H1 (cell line): ENCODE measurements at regions not wholly inside any gene's neighbourhood (a gene's known extent, or its start where the extent isn't known, plus 50 kb on each side); places are given as distances from the start of the nearest gene placed in this dataset.
A peak's percentile ranks its signal among the peaks of the same experiment; 100 is the strongest.

Experiments used
- CTCF ChIA-PET: fragments of 300-600 bp; sonication (Branson Sonifier 250); formaldehyde crosslinking; loops from one replicate; lab custom pipeline; 2021; ENCODE audit not compliant: partially characterized antibody; lab: Charles Lee
- POLR2A ChIA-PET: fragments of 300-600 bp; sonication (Branson Sonifier 250); formaldehyde crosslinking; loops from one replicate; lab custom pipeline; 2021; ENCODE audit warnings: inconsistent platforms; ENCODE audit not compliant: partially characterized antibody; lab: Charles Lee
- DNase-seq, 2 experiments: peaks; one replicate each; pipeline versions ENCODE4 v3.0.0 to v3.0.0-alpha.2; 2010 to 2022; ENCODE audit warnings: low spot score in 2 of 2, low read depth in 1 of 2, mixed read lengths in 1 of 2
- FAIRE-seq: peaks from 2 replicates; lab custom pipeline; 2011; peaks lifted over from hg19 to GRCh38; lab: Jason Lieb, UNC
- H2AFZ ChIP-seq: 2 replicates; pipeline ENCODE4 v1.8.1; 2012; ENCODE audit warnings: low read length, inconsistent platforms
- H2AK5ac ChIP-seq: 2 replicates; pipeline ENCODE4 v1.6.1; 2013; ENCODE audit warnings: low read depth, low read length
- H2BK120ac ChIP-seq: replicated peaks from 2 replicates; pipeline ENCODE3; 2013; ENCODE audit warnings: low read depth, low read length, inconsistent platforms
- H2BK12ac ChIP-seq: 2 replicates; pipeline ENCODE4 v1.6.1; 2013; ENCODE audit warnings: low read depth, low read length
- H2BK15ac ChIP-seq: 2 replicates; pipeline ENCODE4 v1.6.1; 2013; ENCODE audit warnings: low read length
- H2BK20ac ChIP-seq: 2 replicates; pipeline ENCODE4 v1.6.1; 2013; ENCODE audit warnings: low read length
- H2BK5ac ChIP-seq: 2 replicates; pipeline ENCODE4 v1.6.1; 2013; ENCODE audit warnings: low read depth, low read length
- H3K14ac ChIP-seq: 2 replicates; pipeline ENCODE4 v1.6.1; 2013; ENCODE audit warnings: inconsistent platforms; ENCODE audit not compliant: insufficient read length
- H3K18ac ChIP-seq: 2 replicates; pipeline ENCODE4 v1.6.1; 2013; ENCODE audit warnings: low read length; ENCODE audit errors: extremely low read depth
- H3K23ac ChIP-seq: 2 replicates; pipeline ENCODE4 v1.6.1; 2013; ENCODE audit warnings: inconsistent platforms; ENCODE audit not compliant: insufficient read length
- H3K23me2 ChIP-seq: 2 replicates; pipeline ENCODE4 v1.6.1; 2013; ENCODE audit warnings: low read depth, low read length
- H3K27ac ChIP-seq: 2 replicates; pipeline ENCODE4 v1.6.1; 2011; ENCODE audit warnings: low read depth, low read length, inconsistent platforms
- H3K27me3 ChIP-seq, 4 experiments: replicated peaks in 1 of 4; 1 replicate in 1 of 4; 2 replicates in 3 of 4; pipeline versions ENCODE4 v1.6.1 to v1.8.1; 2011 to 2013; ENCODE audit warnings: low read length in 3 of 4, mild to moderate bottlenecking in 3 of 4, inconsistent platforms in 2 of 4, mixed read lengths in 2 of 4, moderate library complexity in 1 of 4; ENCODE audit not compliant: control insufficient read depth in 3 of 4, insufficient read depth in 3 of 4; ENCODE audit errors: extremely low read depth in 1 of 4
- H3K36me3 ChIP-seq, 4 experiments: 2 replicates each; pipeline versions ENCODE4 v1.6.1 to v1.8.1; 2011 to 2013; ENCODE audit warnings: mild to moderate bottlenecking in 4 of 4, low read length in 3 of 4, moderate library complexity in 2 of 4, control low read depth in 1 of 4, inconsistent platforms in 1 of 4; ENCODE audit not compliant: insufficient read depth in 4 of 4, control insufficient read depth in 2 of 4
- H3K4ac ChIP-seq: replicated peaks from 2 replicates; pipeline ENCODE3; 2013; ENCODE audit warnings: low read length, low read depth, mixed read lengths, inconsistent platforms; ENCODE audit not compliant: insufficient read length
- H3K4me1 ChIP-seq, 4 experiments: replicated peaks in 1 of 4; 1 replicate in 1 of 4; 2 replicates in 3 of 4; pipeline versions ENCODE4 v1.6.1 to v1.8.1; 2011 to 2013; ENCODE audit warnings: low read length in 3 of 4, inconsistent platforms in 2 of 4, mixed read lengths in 1 of 4; ENCODE audit not compliant: insufficient read depth in 4 of 4, control insufficient read depth in 3 of 4
- H3K4me2 ChIP-seq, 2 experiments: 2 replicates each; pipeline versions ENCODE4 v1.6.1 to v1.8.1; 2011 to 2013; ENCODE audit warnings: low read depth in 2 of 2, low read length in 2 of 2, control low read depth in 1 of 2, inconsistent platforms in 1 of 2, mild to moderate bottlenecking in 1 of 2; ENCODE audit not compliant: insufficient read depth in 1 of 2
- H3K4me3 ChIP-seq, 4 experiments: fragments of 200-600, 300-600 bp in 1 of 4; sonication (generic), shearing (Covaris generic), sonication (Bioruptor Twin) in 1 of 4; 2 replicates each; pipeline versions ENCODE4 v1.5.1 to v1.8.1; 2011 to 2016; ENCODE audit warnings: low read length in 4 of 4, low read depth in 3 of 4, control low read depth in 2 of 4, inconsistent platforms in 2 of 4, mild to moderate bottlenecking in 2 of 4, mixed read lengths in 1 of 4, moderate library complexity in 1 of 4; ENCODE audit not compliant: insufficient read depth in 2 of 4; ENCODE audit errors: extremely low read depth in 1 of 4
- H3K56ac ChIP-seq: replicated peaks from 2 replicates; pipeline ENCODE3; 2013; ENCODE audit warnings: low read depth, mild to moderate bottlenecking, mixed read lengths, low read length, inconsistent platforms; ENCODE audit not compliant: insufficient read length
- H3K79me1 ChIP-seq: 2 replicates; pipeline ENCODE4 v1.6.1; 2013; ENCODE audit warnings: low read depth, low read length, control low read depth
- H3K79me2 ChIP-seq, 2 experiments: 2 replicates each; pipeline versions ENCODE4 v1.6.1 to v1.8.1; 2012 to 2013; ENCODE audit warnings: low read length in 2 of 2, mild to moderate bottlenecking in 2 of 2, inconsistent platforms in 1 of 2; ENCODE audit not compliant: insufficient read depth in 2 of 2, control insufficient read depth in 1 of 2
- H3K9ac ChIP-seq, 4 experiments: replicated peaks in 1 of 4; 1 replicate in 1 of 4; 2 replicates in 3 of 4; pipeline versions ENCODE4 v1.6.1 to v1.8.1; 2011 to 2013; ENCODE audit warnings: low read depth in 3 of 4, low read length in 3 of 4, control low read depth in 2 of 4, mild to moderate bottlenecking in 2 of 4, moderate library complexity in 2 of 4, inconsistent platforms in 1 of 4; ENCODE audit errors: extremely low read depth in 1 of 4
- H3K9me3 ChIP-seq, 2 experiments: 2 replicates each; pipeline versions ENCODE4 v1.6.1 to v1.8.1; 2012 to 2013; ENCODE audit warnings: mild to moderate bottlenecking in 2 of 2, moderate library complexity in 2 of 2, control low read depth in 1 of 2, inconsistent platforms in 1 of 2, low read depth in 1 of 2, low read length in 1 of 2, mixed read lengths in 1 of 2; ENCODE audit not compliant: insufficient read depth in 2 of 2
- H4K20me1 ChIP-seq, 2 experiments: replicated peaks in 1 of 2; 2 replicates each; pipeline versions ENCODE3 to v1.8.1; 2011 to 2013; ENCODE audit warnings: inconsistent platforms in 2 of 2, low read length in 2 of 2, mild to moderate bottlenecking in 1 of 2; ENCODE audit not compliant: insufficient read depth in 2 of 2, control insufficient read depth in 1 of 2
- H4K5ac ChIP-seq: 2 replicates; pipeline ENCODE4 v1.6.1; 2013; ENCODE audit warnings: low read length, low read depth, mixed read lengths, inconsistent platforms; ENCODE audit not compliant: insufficient read length
- H4K8ac ChIP-seq: 2 replicates; pipeline ENCODE4 v1.8.0; 2013; ENCODE audit warnings: mild to moderate bottlenecking, moderate library complexity, low read length, inconsistent platforms; ENCODE audit not compliant: insufficient read depth; ENCODE audit errors: extremely low read depth
- H4K91ac ChIP-seq: replicated peaks from 2 replicates; pipeline ENCODE3; 2013; ENCODE audit warnings: low read length, mixed read lengths, inconsistent platforms; ENCODE audit not compliant: insufficient read length
- CBX8 ChIP-seq: fragments of 300-800, 300-1000 bp; sonication (generic); IDR thresholded peaks from 2 replicates; pipeline ENCODE4 v1.7.1; 2016; ENCODE audit warnings: low read depth, low read length, borderline replicate concordance
- CHD2 ChIP-seq: IDR thresholded peaks from 2 replicates; pipeline ENCODE4 v1.6.1; 2012; ENCODE audit warnings: low read length, improper control_type of control experiment
- KDM1A ChIP-seq: fragments of 200-600, 300-600 bp; sonication (generic); IDR thresholded peaks from 2 replicates; pipeline ENCODE4 v1.7.1; 2016; ENCODE audit warnings: mild to moderate bottlenecking, low read length, borderline replicate concordance
- NRF1 ChIP-seq: IDR thresholded peaks from 2 replicates; pipeline ENCODE4 v1.6.1; 2011; ENCODE audit warnings: mild to moderate bottlenecking, low read depth, low read length, improper control_type of control experiment
- SAP30 ChIP-seq: fragments of 300-600 bp; sonication (generic); IDR thresholded peaks from 2 replicates; pipeline ENCODE4 v1.7.1; 2012; ENCODE audit warnings: low read length, moderate library complexity, mild to moderate bottlenecking, inconsistent platforms; ENCODE audit not compliant: insufficient read depth, insufficient replicate concordance
- ZNF274 ChIP-seq: IDR thresholded peaks from 2 replicates; pipeline ENCODE4 v1.7.0; 2012; ENCODE audit warnings: low read length, borderline replicate concordance; ENCODE audit errors: extremely low read depth
- WGBS, 2 experiments: shearing (Covaris generic) in 1 of 2; methylation state at CpG; one replicate each; pipeline versions ENCODE4 v1.1.6 to v1.1.7; 2013 to 2015; ENCODE audit warnings: low lambda C conversion rate in 2 of 2, mixed read lengths in 2 of 2, inconsistent platforms in 1 of 2, low coverage in 1 of 2, missing lambda C conversion rate in 1 of 2; ENCODE audit not compliant: insufficient replicate concordance in 2 of 2, insufficient coverage in 1 of 2, insufficient read length in 1 of 2; ENCODE audit errors: extremely low coverage in 1 of 2, missing lambda C conversion rate in 1 of 2; 5-methylcytosine and 5-hydroxymethylcytosine counted together

DNA sequence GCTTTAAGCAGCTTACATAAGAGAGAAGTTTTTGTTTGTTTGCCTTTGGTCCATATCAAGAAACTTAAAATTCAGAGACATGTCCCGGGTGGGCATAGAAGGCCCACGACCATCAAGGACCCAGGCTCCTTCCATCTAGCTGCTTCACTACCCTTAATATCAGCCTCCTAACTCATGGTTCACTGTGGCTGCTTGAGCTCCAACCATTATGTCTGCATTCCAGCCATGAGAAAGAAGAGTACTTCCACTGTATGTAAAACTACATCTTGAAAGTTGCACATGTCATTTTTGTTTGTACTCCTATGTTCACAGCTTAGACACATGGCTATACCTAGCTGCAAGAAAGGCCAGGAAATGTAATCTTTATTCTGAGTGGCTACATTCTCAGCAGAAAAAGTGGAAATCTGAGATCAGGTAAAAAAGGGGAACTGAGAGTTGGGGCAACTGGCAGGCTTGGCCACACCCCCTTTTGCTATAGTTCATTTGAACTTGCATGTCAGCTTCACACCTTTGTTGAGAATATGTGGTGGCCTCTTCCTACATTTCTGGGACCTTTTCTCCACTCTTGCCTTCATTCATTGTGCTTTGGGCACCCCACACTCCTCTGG is 81.3 kb upstream of the TP53I11 start:
- Histone ChIP-seq H3K27me3 (no peaks in the 10 kb centered on the region), H3K36me3 (no peaks in the 10 kb centered on the region), H3K27ac (no peak overlapping the region), H3K9me3 (no peaks in the 10 kb centered on the region), H2BK20ac (no peak overlapping the region), H2BK5ac (no peak overlapping the region), H4K5ac (no peak overlapping the region), H2BK15ac (no peak overlapping the region), H3K23ac (no peak overlapping the region), H3K4me2 (no peak overlapping the region), H3K9ac (no peak overlapping the region), H3K18ac (no peak overlapping the region), H2AFZ (no peak overlapping the region), H3K4me3 (no peak overlapping the region), H3K4ac (no peak overlapping the region), H2AK5ac (0 out of 2 replicates have a peak overlapping the region, but pooled peaks have one; percentile 47), H2BK120ac (no peak overlapping the region), H3K23me2 (no peaks in the 10 kb centered on the region), H3K4me1 (no peaks in the 10 kb centered on the region), H4K91ac (no peak overlapping the region), H3K79me2 (no peaks in the 10 kb centered on the region), H2BK12ac (no peak overlapping the region), H4K20me1 (no peaks in the 10 kb centered on the region), H4K8ac (no peak overlapping the region), H3K56ac (no peak overlapping the region), H3K14ac (no peak overlapping the region), H3K79me1 (no peaks in the 10 kb centered on the region; the same call in none of the 2 replicates)
- 88% methylated on average over 2 of the region's 2 CpGs; no CpG with 5 or more reads in 1 of the 2 experiments for WGBS, 2 experiments
- DNase-seq = no peak
- POLR2A ChIA-PET = interaction anchor here (0.6 kb wide), 1 partner anchor 15 kb away, joined by 4 read pairs; no protein-coding TSS in a partner anchor
- CTCF ChIA-PET = interaction anchor here (0.7 to 9.4 kb wide), 13 partner anchors 9 to 234 kb away, joined by 3 to 64 read pairs (median 4); no protein-coding TSS in a partner anchor
- no peak for FAIRE-seq
- TF ChIP-seq CHD2 (no peak), ZNF274 (no peak), CBX8 (no peak), NRF1 (no peak), KDM1A (0 out of 2 replicates have a peak, but pooled peaks have one; percentile 40), SAP30 (no peak)
